ENCODE measurements at regions not wholly inside any gene's neighbourhood (a gene's known extent, or its start where the extent isn't known, plus 50 kb on each side); places are given as distances from the start of the nearest gene placed in this dataset.

GRCh38 chr6:105755885-105756284 lies 330.3 kb upstream of the PRDM1 start:
- H3K27ac ChIP-seq, result no peak overlapping the region
- DNase-seq (ENCODE audit: low read depth, low spot score), result no peak

- peak overlapping the region; percentile 50 for H3K27ac ChIP-seq
- no peak for DNase-seq (ENCODE audit: low read depth, low spot score)
These were observed 332.4 kb upstream of the PRDM1 start for GRCh38 chr6:105753620-105754211.

GRCh38 chr6:105753207-105753606 lies 332.9 kb upstream of the PRDM1 start:
- H3K27ac ChIP-seq, result peak overlapping the region; percentile 50
- peak; percentile 83 for DNase-seq (ENCODE audit: low read depth, low spot score)

GRCh38 chr6:105750089-105750488 lies 336.0 kb upstream of the PRDM1 start:
- peak overlapping the region; percentile 35 for H3K27ac ChIP-seq
- no peak for DNase-seq (ENCODE audit: low read depth, low spot score)

- DNase-seq (ENCODE audit: low read depth, low spot score), result no peak
- H3K27ac ChIP-seq, result peak overlapping the region; percentile 35
These were observed 337.4 kb upstream of the PRDM1 start for GRCh38 chr6:105748737-105749161.

GRCh38 chr6:105747823-105748405 lies 338.2 kb upstream of the PRDM1 start:
- peak overlapping the region; percentile 35 for H3K27ac ChIP-seq
- no peak for DNase-seq (ENCODE audit: low read depth, low spot score)

- no peak for DNase-seq (ENCODE audit: low read depth, low spot score)
These were observed 339.6 kb upstream of the PRDM1 start for GRCh38 chr6:105746509-105746908.

GRCh38 chr6:105746130-105746505 lies 340.0 kb upstream of the PRDM1 start:
- DNase-seq (ENCODE audit: low read depth, low spot score), result no peak

More at GRCh38 chr6:105746509-105746908, 339.6 kb upstream of the PRDM1 start:
- H3K27ac ChIP-seq, result no peak overlapping the region

GRCh38 chr6:105745464-105746129 lies 340.5 kb upstream of the PRDM1 start:
- no peak for DNase-seq (ENCODE audit: low read depth, low spot score)
- no peak overlapping the region for H3K27ac ChIP-seq

More at GRCh38 chr6:105746130-105746505, 340.0 kb upstream of the PRDM1 start:
- no peak overlapping the region for H3K27ac ChIP-seq

GRCh38 chr6:105744815-105745214 lies 341.3 kb upstream of the PRDM1 start:
- H3K27ac ChIP-seq, result no peak overlapping the region
- DNase-seq (ENCODE audit: low read depth, low spot score), result no peak

GRCh38 chr6:105740946-105741645 lies 338.2 kb upstream of the PREP start:
- DNase-seq (ENCODE audit: low read depth, low spot score), result no peak

GRCh38 chr6:105739764-105740163 lies 336.9 kb upstream of the PREP start:
- DNase-seq (ENCODE audit: low read depth, low spot score), result no peak
- no peak overlapping the region for H3K27ac ChIP-seq

More at GRCh38 chr6:105740946-105741645, 338.2 kb upstream of the PREP start:
- H3K27ac ChIP-seq, result no peak overlapping the region

GRCh38 chr6:105733556-105734162 lies 330.8 kb upstream of the PREP start:
- H3K27ac ChIP-seq, result no peak overlapping the region
- DNase-seq (ENCODE audit: low read depth, low spot score), result no peak

- DNase-seq (ENCODE audit: low read depth, low spot score), result no peak
- H3K27ac ChIP-seq, result peak overlapping the region; percentile 95
These were observed 326.1 kb upstream of the PREP start for GRCh38 chr6:105728995-105729394.

- DNase-seq (ENCODE audit: low read depth, low spot score), result peak; percentile 80
- H3K27ac ChIP-seq, result peak overlapping the region; percentile 95
These were observed 324.2 kb upstream of the PREP start for GRCh38 chr6:105726902-105727655.

- DNase-seq (ENCODE audit: low read depth, low spot score), result peak; percentile 8
- H3K27ac ChIP-seq, result peak overlapping the region; percentile 4
These were observed 312.0 kb upstream of the PREP start for GRCh38 chr6:105714846-105715245.

- no peak for DNase-seq (ENCODE audit: low read depth, low spot score)
- H3K27ac ChIP-seq, result no peak overlapping the region
These were observed 310.7 kb upstream of the PREP start for GRCh38 chr6:105713474-105714118.

GRCh38 chr6:105711216-105711615 lies 308.3 kb upstream of the PREP start:
- no peak for DNase-seq (ENCODE audit: low read depth, low spot score)
- peak overlapping the region; percentile 50 for H3K27ac ChIP-seq

GRCh38 chr6:105705608-105706007 lies 302.7 kb upstream of the PREP start:
- H3K27ac ChIP-seq, result no peak overlapping the region
- no peak for DNase-seq (ENCODE audit: low read depth, low spot score)

Data from epithelial cell of prostate (primary cell).